ENCODE measurements at regions not wholly inside any gene's neighbourhood (a gene's known extent, or its start where the extent isn't known, plus 50 kb on each side); places are given as distances from the start of the nearest gene placed in this dataset.

DNA sequence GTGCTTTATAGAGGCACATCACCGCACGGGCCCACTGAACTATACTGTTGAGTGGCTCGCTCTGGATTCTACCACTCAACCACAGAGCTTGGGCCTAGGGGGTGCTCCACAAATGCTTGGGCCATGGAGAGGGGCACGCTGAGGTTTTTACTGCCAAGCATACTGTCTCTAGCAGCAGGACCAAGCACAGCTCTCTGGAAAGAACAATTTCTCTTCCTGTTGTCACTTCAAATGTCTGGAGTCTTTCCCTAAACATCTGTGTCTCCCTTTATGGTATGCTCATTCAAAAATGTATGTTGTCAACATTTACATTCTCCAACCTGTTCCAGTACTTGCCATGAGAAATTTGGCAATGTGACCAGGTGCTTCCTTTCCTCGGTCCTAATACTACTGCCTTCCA, 114.7 kb upstream of the TPM1 start:
- intact Hi-C loops (cut with micrococcal nuclease): no loop called here
- no peak overlapping the region for H3K4me3 Mint-ChIP-seq
- POLR2A ChIA-PET: no interaction called here
- no peaks in the 10 kb centered on the region for H3K4me1 ChIP-seq (ENCODE audit: control insufficient read depth in 2 of 2, insufficient read depth in 2 of 2, low read length in 2 of 2)
- DNase-seq (no peak), ATAC-seq (no peak)
- H3K4me1 Mint-ChIP-seq: no peaks in the 10 kb centered on the region
- H3K27ac Mint-ChIP-seq: no peak overlapping the region
- H3K9me3 Mint-ChIP-seq: no peaks in the 10 kb centered on the region
- H3K27me3 ChIP-seq (ENCODE audit: control insufficient read depth in 2 of 2, insufficient read depth in 2 of 2, low read length in 2 of 2): no peaks in the 10 kb centered on the region
- no peaks in the 10 kb centered on the region for H3K36me3 ChIP-seq (ENCODE audit: control insufficient read depth in 2 of 3, insufficient read depth in 3 of 3, low read length in 3 of 3)
- no peaks in the 10 kb centered on the region for H3K36me3 Mint-ChIP-seq
- H3K4me3 ChIP-seq (ENCODE audit: low read length): no peak overlapping the region
- no peaks in the 10 kb centered on the region for H3K9me3 ChIP-seq (ENCODE audit: control insufficient read depth in 2 of 3, low read length in 3 of 3)
- H3K27me3 Mint-ChIP-seq: peaks cover 22 to 36% (median 27%) of the 10 kb centered on the region in 5 donors
- H3K27ac ChIP-seq (ENCODE audit: low read depth, low read length): no peak overlapping the region
- CTCF ChIA-PET: no interaction called here

DNA sequence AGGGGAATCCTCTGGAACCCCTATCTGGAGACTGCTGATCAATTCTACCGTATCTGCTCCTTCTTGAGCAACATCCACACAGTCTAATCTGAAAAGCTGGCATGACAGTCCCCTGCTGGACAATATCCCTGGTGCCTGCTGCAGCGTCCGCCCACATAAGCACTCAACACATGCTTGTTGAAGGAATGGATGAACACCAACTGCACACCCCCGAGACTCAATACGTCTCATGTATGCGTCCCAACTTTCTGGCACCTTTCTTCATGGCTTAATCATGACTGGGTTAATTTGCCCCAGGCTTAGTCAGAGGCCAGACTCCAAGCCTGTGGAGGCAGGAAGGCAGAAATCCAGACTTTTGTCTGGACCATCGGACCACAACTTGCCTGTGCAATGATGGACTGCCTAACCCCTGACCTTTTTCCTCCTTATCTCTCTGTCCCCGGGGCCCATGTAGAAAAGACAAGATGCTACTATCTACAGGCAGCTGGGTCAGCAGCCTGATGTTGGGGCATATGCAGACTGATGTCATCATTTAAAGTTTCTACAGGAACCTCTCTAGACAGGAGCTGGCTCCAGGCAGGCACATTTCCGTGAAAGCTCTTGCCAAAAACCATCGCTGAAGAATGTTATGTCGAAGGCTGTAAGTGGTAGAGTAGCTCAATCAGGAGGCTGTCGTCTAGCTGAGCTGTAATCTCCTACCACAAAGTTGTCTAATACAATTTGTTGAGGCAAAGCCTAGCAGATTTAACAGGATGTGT, 114.1 kb upstream of the TPM1 start:
- intact Hi-C loops (cut with micrococcal nuclease): no loop called here

DNA sequence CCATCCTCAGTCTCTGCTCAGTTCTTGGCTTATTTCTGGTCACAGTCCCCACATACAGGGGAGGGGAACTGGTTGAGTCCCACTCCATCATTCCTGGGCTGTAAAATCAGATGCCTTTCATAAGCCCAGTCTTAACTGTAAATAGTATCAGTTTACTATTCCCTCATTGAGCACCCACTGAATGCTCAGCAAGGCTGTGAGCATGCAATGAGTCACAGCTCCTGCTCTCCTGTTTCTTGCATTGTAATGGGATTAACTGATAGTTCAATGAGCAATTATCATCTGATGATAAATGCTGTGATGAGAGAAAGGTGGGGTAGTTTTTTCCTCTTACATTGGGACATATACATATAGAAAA, 113.6 kb upstream of the TPM1 start:
- ChIA-PET POLR2A (no interaction called here), CTCF (no interaction called here)
- DNase-seq (no peak), ATAC-seq (no peak)
- Histone ChIP-seq H3K9me3 (ENCODE audit: control insufficient read depth in 2 of 3, low read length in 3 of 3) (no peaks in the 10 kb centered on the region), H3K27ac (ENCODE audit: low read depth, low read length) (no peak overlapping the region), H3K4me1 (ENCODE audit: control insufficient read depth in 2 of 2, insufficient read depth in 2 of 2, low read length in 2 of 2) (no peaks in the 10 kb centered on the region), H3K4me3 (ENCODE audit: low read length) (no peak overlapping the region), H3K36me3 (ENCODE audit: control insufficient read depth in 2 of 3, insufficient read depth in 3 of 3, low read length in 3 of 3) (no peaks in the 10 kb centered on the region), H3K27me3 (ENCODE audit: control insufficient read depth in 2 of 2, insufficient read depth in 2 of 2, low read length in 2 of 2) (no peaks in the 10 kb centered on the region)
- Mint-ChIP-seq H3K4me1 (no peaks in the 10 kb centered on the region), H3K9me3 (no peaks in the 10 kb centered on the region), H3K27ac (no peak overlapping the region), H3K27me3 (peaks cover 20 to 42% (median 29%) of the 10 kb centered on the region in 5 donors), H3K4me3 (no peak overlapping the region), H3K36me3 (no peaks in the 10 kb centered on the region)
- intact Hi-C loops (cut with micrococcal nuclease): no loop called here

More for the DNA sequence above, 114.1 kb upstream of the TPM1 start:
- no peaks in the 10 kb centered on the region for H3K4me1 Mint-ChIP-seq
- no peak overlapping the region for H3K4me3 Mint-ChIP-seq
- POLR2A ChIA-PET: no interaction called here
- no peak overlapping the region for H3K4me3 ChIP-seq (ENCODE audit: low read length)
- H3K36me3 ChIP-seq (ENCODE audit: control insufficient read depth in 2 of 3, insufficient read depth in 3 of 3, low read length in 3 of 3): no peaks in the 10 kb centered on the region
- no peaks in the 10 kb centered on the region for H3K4me1 ChIP-seq (ENCODE audit: control insufficient read depth in 2 of 2, insufficient read depth in 2 of 2, low read length in 2 of 2)
- DNase-seq (no peak), ATAC-seq (no peak)
- H3K27ac ChIP-seq (ENCODE audit: low read depth, low read length): no peak overlapping the region
- no peaks in the 10 kb centered on the region for H3K9me3 Mint-ChIP-seq
- no peaks in the 10 kb centered on the region for H3K9me3 ChIP-seq (ENCODE audit: control insufficient read depth in 2 of 3, low read length in 3 of 3)
- peaks cover 18 to 42% (median 28%) of the 10 kb centered on the region in 5 donors for H3K27me3 Mint-ChIP-seq
- CTCF ChIA-PET: no interaction called here
- no peaks in the 10 kb centered on the region for H3K36me3 Mint-ChIP-seq
- no peaks in the 10 kb centered on the region for H3K27me3 ChIP-seq (ENCODE audit: control insufficient read depth in 2 of 2, insufficient read depth in 2 of 2, low read length in 2 of 2)
- H3K27ac Mint-ChIP-seq: no peak overlapping the region

DNA sequence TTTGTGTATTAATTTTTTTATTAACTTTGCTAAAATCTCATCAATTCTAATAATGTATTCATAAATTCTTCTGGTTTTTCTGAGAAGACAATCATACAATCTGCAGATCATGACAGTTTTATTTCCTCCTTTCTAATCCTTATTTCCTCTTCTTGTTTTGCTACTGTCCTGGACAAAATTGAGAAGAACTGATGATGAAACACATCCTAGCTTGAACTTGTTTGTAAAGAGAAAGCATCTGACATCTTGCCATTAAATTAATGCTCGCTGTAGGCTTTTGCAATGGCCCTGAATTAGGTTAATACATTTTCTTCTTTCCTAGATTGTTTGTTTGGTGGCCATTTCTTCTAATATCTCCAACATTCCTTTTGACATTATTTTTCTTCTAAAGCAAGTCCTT, 110.9 kb upstream of the TPM1 start:
- H3K27ac Mint-ChIP-seq: no peak overlapping the region
- H3K9me3 ChIP-seq (ENCODE audit: control insufficient read depth in 2 of 3, low read length in 3 of 3): no peaks in the 10 kb centered on the region
- no peaks in the 10 kb centered on the region for H3K9me3 Mint-ChIP-seq
- no peaks in the 10 kb centered on the region for H3K4me1 ChIP-seq (ENCODE audit: control insufficient read depth in 2 of 2, insufficient read depth in 2 of 2, low read length in 2 of 2)
- H3K4me1 Mint-ChIP-seq: no peaks in the 10 kb centered on the region
- ATAC-seq (peak; percentile 44), DNase-seq (no peak)
- POLR2A ChIA-PET: no interaction called here
- CTCF ChIA-PET: no interaction called here
- H3K36me3 ChIP-seq (ENCODE audit: control insufficient read depth in 2 of 3, insufficient read depth in 3 of 3, low read length in 3 of 3): no peaks in the 10 kb centered on the region
- H3K27me3 Mint-ChIP-seq: peaks cover 33 to 53% (median 41%) of the 10 kb centered on the region in 5 donors
- no peak overlapping the region for H3K27ac ChIP-seq (ENCODE audit: low read depth, low read length)
- no peak overlapping the region for H3K4me3 ChIP-seq (ENCODE audit: low read length)
- intact Hi-C loops (cut with micrococcal nuclease): no loop called here
- no peak overlapping the region for H3K4me3 Mint-ChIP-seq
- H3K27me3 ChIP-seq (ENCODE audit: control insufficient read depth in 2 of 2, insufficient read depth in 2 of 2, low read length in 2 of 2): no peaks in the 10 kb centered on the region
- H3K36me3 Mint-ChIP-seq: no peaks in the 10 kb centered on the region

GRCh38 chr15:62932436-62932835, 110.1 kb upstream of the TPM1 start:
- no peaks in the 10 kb centered on the region for H3K9me3 Mint-ChIP-seq
- H3K4me3 Mint-ChIP-seq: no peak overlapping the region
- ChIA-PET POLR2A (interaction anchor here (0.7 kb wide), 1 partner anchor 16 kb away, joined by 6 read pairs; no protein-coding TSS in a partner anchor), CTCF (no interaction called here)
- intact Hi-C loops (cut with micrococcal nuclease): no loop called here
- no peak overlapping the region for H3K27ac Mint-ChIP-seq
- DNase-seq: no peak
- no peaks in the 10 kb centered on the region for H3K9me3 ChIP-seq (ENCODE audit: control insufficient read depth in 2 of 3, low read length in 3 of 3)
- H3K4me1 ChIP-seq (ENCODE audit: control insufficient read depth in 2 of 2, insufficient read depth in 2 of 2, low read length in 2 of 2): no peaks in the 10 kb centered on the region
- no peak overlapping the region for H3K27ac ChIP-seq (ENCODE audit: low read depth, low read length)
- H3K4me1 Mint-ChIP-seq: no peaks in the 10 kb centered on the region
- H3K4me3 ChIP-seq (ENCODE audit: low read length): no peak overlapping the region
- H3K27me3 Mint-ChIP-seq: peaks cover 36 to 54% (median 45%) of the 10 kb centered on the region in 5 donors
- no peaks in the 10 kb centered on the region for H3K36me3 ChIP-seq (ENCODE audit: control insufficient read depth in 2 of 3, insufficient read depth in 3 of 3, low read length in 3 of 3)
- H3K27me3 ChIP-seq (ENCODE audit: control insufficient read depth in 2 of 2, insufficient read depth in 2 of 2, low read length in 2 of 2): no peaks in the 10 kb centered on the region
- H3K36me3 Mint-ChIP-seq: no peaks in the 10 kb centered on the region
- ATAC-seq: no peak

DNA sequence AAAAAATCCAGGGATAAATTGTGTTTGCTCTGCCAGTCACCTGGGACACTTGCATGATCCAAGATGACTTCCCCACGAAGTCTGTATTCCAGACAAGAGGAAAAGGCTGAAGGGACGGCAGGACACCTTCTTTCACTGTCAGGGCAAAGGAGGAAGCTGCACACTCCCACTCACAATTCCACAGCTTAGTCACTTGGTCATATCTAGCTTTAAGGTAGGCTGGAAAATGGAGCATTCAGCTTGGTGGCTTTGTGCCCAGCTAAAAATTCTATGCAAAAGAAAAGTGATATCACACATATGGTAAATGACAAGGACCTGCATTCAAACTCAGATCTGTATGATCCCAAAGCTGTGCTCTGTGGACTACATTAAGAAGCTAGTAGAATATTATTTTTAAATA, 109.2 kb upstream of the TPM1 start:
- intact Hi-C loops (cut with micrococcal nuclease): no loop called here
- DNase-seq (no peak), ATAC-seq (no peak)
- Histone ChIP-seq H3K4me3 (ENCODE audit: low read length) (no peak overlapping the region), H3K27ac (ENCODE audit: low read depth, low read length) (no peak overlapping the region), H3K27me3 (ENCODE audit: control insufficient read depth in 2 of 2, insufficient read depth in 2 of 2, low read length in 2 of 2) (no peaks in the 10 kb centered on the region), H3K4me1 (ENCODE audit: control insufficient read depth in 2 of 2, insufficient read depth in 2 of 2, low read length in 2 of 2) (no peaks in the 10 kb centered on the region), H3K36me3 (ENCODE audit: control insufficient read depth in 2 of 3, insufficient read depth in 3 of 3, low read length in 3 of 3) (no peaks in the 10 kb centered on the region), H3K9me3 (ENCODE audit: control insufficient read depth in 2 of 3, low read length in 3 of 3) (no peaks in the 10 kb centered on the region)
- H3K4me1 Mint-ChIP-seq: no peaks in the 10 kb centered on the region
- H3K4me3 Mint-ChIP-seq: no peak overlapping the region
- ChIA-PET POLR2A (no interaction called here), CTCF (no interaction called here)
- no peak overlapping the region for H3K27ac Mint-ChIP-seq
- no peaks in the 10 kb centered on the region for H3K9me3 Mint-ChIP-seq
- peaks cover 38 to 62% (median 51%) of the 10 kb centered on the region in 5 donors for H3K27me3 Mint-ChIP-seq
- no peaks in the 10 kb centered on the region for H3K36me3 Mint-ChIP-seq

DNA sequence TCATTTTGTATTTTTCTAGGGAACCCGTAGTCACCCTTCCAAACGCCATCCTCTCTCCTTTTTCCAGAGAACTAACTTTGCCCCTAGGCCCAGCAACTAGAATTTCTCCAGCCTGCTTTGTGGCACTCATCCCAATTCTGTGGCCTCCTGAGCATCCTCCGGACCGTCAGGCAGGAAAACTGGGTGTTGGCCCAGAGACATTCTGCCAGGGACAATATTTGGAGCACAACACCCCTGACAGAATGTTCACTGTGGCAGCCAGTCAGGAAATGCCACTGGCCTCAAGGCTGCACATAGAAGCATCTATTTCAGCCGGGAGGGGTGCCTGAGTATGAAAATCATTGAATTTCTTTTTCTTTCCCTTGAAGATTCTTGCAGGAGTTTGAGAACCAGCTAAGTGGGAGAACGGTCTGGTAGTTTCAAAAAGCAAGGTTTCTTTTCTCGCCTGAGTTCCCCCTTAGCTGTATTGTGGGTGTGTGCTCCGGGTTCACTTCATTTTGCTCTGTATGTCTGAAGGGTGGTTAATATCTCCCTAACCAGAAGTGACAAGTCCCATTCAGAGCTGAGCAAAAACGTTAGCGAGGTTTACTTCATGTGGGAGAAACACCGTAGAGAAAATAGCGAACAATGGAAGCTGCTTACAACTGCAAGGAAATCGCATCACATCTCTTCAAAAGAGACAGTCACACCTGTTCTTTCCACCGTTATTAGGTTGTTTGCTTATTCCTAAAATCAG, 108.1 kb upstream of the TPM1 start:
- Histone ChIP-seq H3K36me3 (ENCODE audit: control insufficient read depth in 2 of 3, insufficient read depth in 3 of 3, low read length in 3 of 3) (no peaks in the 10 kb centered on the region), H3K4me1 (ENCODE audit: control insufficient read depth in 2 of 2, insufficient read depth in 2 of 2, low read length in 2 of 2) (no peaks in the 10 kb centered on the region), H3K27me3 (ENCODE audit: control insufficient read depth in 2 of 2, insufficient read depth in 2 of 2, low read length in 2 of 2) (no peaks in the 10 kb centered on the region), H3K4me3 (ENCODE audit: low read length) (no peak overlapping the region), H3K27ac (ENCODE audit: low read depth, low read length) (no peak overlapping the region), H3K9me3 (ENCODE audit: control insufficient read depth in 2 of 3, low read length in 3 of 3) (no peaks in the 10 kb centered on the region)
- DNase-seq (no peak), ATAC-seq (no peak)
- POLR2A ChIA-PET: no interaction called here
- H3K9me3 Mint-ChIP-seq: no peaks in the 10 kb centered on the region
- CTCF ChIA-PET: no interaction called here
- no peak overlapping the region for H3K27ac Mint-ChIP-seq
- H3K36me3 Mint-ChIP-seq: no peaks in the 10 kb centered on the region
- H3K4me3 Mint-ChIP-seq: no peak overlapping the region
- peaks cover 37 to 59% (median 54%) of the 10 kb centered on the region in 5 donors for H3K27me3 Mint-ChIP-seq
- intact Hi-C loops (cut with micrococcal nuclease): no loop called here
- H3K4me1 Mint-ChIP-seq: peaks cover 0 to 2% (median 0%) of the 10 kb centered on the region in 7 donors

Data from naive thymus-derived CD4-positive, alpha-beta T cell (primary cell).